ENCODE measurements at regions not wholly inside any gene's neighbourhood (a gene's known extent, or its start where the extent isn't known, plus 50 kb on each side); places are given as distances from the start of the nearest gene placed in this dataset.
A peak's percentile ranks its signal among the peaks of the same experiment; 100 is the strongest.
"Not testable (repeated sequence)": the region's sequence is repeated elsewhere in the genome, so short reads cannot be mapped to it uniquely, and the experiment has no call there.

- in situ Hi-C loops (cut with HindIII; ENCODE audit: low pct_unique_long_range_greater_than_20kb, low sequenced_read_pairs), result no loop called here
These were observed 153.2 kb upstream of the DDHD1 start for GRCh38 chr14:53306267-53306721.

GRCh38 chr14:53304726-53305381 lies 151.7 kb upstream of the DDHD1 start:
- DNase-seq (ENCODE audit: low read depth, low spot score), result no peak

More at GRCh38 chr14:53306267-53306721, 153.2 kb upstream of the DDHD1 start:
- DNase-seq (ENCODE audit: low read depth, low spot score), result peak; percentile 68

GRCh38 chr14:53295985-53296582 lies 143.0 kb upstream of the DDHD1 start:
- peak; percentile 53 for DNase-seq (ENCODE audit: low read depth, low spot score)
- in situ Hi-C loops (cut with HindIII; ENCODE audit: low pct_unique_long_range_greater_than_20kb, low sequenced_read_pairs), result no loop called here

More at GRCh38 chr14:53304726-53305381, 151.7 kb upstream of the DDHD1 start:
- in situ Hi-C loops (cut with HindIII; ENCODE audit: low pct_unique_long_range_greater_than_20kb, low sequenced_read_pairs), result no loop called here

DNA sequence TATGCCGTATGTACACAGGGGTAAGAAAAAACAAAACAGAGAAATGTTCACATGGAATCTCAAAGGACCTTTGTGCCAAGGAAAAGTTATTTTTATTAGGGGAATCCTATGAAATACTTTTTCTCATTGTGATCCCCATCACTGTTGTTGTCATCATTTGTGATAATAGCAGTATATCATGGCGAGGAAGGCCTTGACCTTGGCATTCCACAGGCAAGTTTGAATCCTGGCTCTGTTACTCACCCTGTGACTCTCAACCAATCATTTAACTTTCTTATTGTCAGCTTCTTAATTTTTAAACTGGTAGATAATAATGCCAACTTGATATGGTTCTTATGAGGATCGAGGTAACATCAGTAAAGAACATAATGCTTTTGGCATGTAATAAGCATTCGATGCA lies 142.2 kb upstream of the DDHD1 start:
- in situ Hi-C loops (cut with HindIII; ENCODE audit: low pct_unique_long_range_greater_than_20kb, low sequenced_read_pairs), result no loop called here

DNA sequence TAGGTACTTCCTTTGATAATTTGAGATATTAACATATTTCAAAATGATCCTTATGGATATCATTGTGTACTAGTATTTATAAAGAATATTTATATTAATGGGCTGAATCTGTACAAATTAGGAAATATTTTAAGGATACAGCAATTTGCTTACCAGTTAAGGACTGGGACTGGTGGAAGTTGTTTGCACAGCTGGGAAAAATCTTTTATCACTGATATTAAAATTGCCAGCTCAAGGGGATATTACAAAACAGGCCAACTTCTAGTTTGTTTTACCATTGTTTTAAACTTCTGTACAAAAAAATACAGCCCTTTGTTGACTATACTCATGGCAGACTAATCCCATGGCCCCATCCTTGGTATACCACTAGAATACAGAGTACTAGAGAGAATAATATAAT lies 133.2 kb upstream of the DDHD1 start:
- no peak for DNase-seq (ENCODE audit: low read depth, low spot score)
- in situ Hi-C loops (cut with HindIII; ENCODE audit: low pct_unique_long_range_greater_than_20kb, low sequenced_read_pairs), result no loop called here

More for the DNA sequence above, 142.2 kb upstream of the DDHD1 start:
- DNase-seq (ENCODE audit: low read depth, low spot score), result no peak

DNA sequence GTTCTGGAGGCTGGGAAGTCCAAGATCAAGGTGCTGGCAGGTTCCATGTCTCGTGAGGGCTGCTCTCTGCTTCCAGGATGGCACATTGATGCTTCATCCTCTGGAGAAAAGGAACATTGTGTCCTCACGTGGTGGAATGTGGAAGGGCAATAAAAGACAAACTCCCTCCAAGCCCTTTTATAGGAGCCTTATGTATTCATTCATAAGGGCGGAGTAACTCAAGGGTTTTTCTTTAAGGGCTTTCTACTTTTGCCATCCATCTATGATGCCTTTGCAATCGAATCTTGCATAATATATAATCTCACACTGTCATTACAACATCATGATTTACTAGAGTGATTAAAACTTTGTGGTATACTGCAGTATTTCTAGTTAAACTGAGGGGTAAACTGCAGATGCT lies 132.7 kb upstream of the DDHD1 start:
- in situ Hi-C loops (cut with HindIII; ENCODE audit: low pct_unique_long_range_greater_than_20kb, low sequenced_read_pairs), result no loop called here
- DNase-seq (ENCODE audit: low read depth, low spot score), result peak; percentile 60

GRCh38 chr14:53285064-53285463 lies 131.9 kb upstream of the DDHD1 start:
- in situ Hi-C loops (cut with HindIII; ENCODE audit: low pct_unique_long_range_greater_than_20kb, low sequenced_read_pairs), result no loop called here
- no peak for DNase-seq (ENCODE audit: low read depth, low spot score)

DNA sequence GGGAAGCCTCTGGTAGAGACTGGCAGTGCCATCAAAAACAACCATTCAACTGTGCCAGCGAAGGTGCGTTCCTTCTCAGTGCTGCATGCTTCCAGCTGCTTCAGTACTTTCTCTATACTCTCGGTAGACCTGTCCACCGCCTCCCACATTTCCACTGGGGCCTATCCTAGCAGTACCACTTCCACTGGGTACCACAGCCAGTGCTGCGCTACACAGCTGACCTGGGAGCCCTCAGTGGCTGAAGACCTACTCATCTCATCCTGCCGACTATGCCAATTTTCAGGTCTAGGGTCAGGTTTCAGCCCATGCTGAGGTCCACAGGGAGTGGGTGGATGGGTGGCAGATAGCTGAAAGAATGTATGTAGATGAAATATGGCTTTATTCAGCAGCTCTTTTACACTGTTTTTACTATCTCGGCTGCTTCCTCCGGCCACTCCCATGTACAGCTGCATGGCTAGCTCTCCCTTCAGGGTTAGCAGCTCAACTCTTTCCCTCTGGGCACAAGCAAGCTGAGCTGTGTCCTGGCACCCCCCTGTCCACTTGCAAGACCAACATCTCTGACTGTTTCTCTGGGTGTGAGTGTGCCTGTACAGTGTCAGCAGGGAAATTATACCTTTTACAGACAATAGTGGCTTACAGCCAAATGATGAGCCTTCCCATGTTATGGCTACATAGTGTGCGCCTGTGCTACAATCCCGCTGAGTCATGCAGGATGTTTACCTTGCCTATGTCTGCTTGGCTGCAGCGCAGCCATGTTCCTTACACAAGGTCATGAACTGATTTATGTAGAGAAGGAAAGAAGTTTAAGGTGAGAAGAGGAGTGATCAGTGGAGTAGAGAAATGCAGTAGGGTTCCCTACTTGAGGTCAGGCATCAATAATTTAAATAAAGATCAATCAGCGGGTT lies 125.7 kb upstream of the DDHD1 start:
- in situ Hi-C loops (cut with HindIII; ENCODE audit: low pct_unique_long_range_greater_than_20kb, low sequenced_read_pairs), result no loop called here
- no peak for DNase-seq (ENCODE audit: low read depth, low spot score)

GRCh38 chr14:53273671-53274072 lies 120.5 kb upstream of the DDHD1 start:
- peak; percentile 30 for DNase-seq (ENCODE audit: low read depth, low spot score)

GRCh38 chr14:53265025-53265424 lies 111.9 kb upstream of the DDHD1 start:
- peak; percentile 12 for DNase-seq (ENCODE audit: low read depth, low spot score)
- in situ Hi-C loops (cut with HindIII; ENCODE audit: low pct_unique_long_range_greater_than_20kb, low sequenced_read_pairs), result no loop called here

More at GRCh38 chr14:53273671-53274072, 120.5 kb upstream of the DDHD1 start:
- in situ Hi-C loops (cut with HindIII; ENCODE audit: low pct_unique_long_range_greater_than_20kb, low sequenced_read_pairs), result no loop called here

DNA sequence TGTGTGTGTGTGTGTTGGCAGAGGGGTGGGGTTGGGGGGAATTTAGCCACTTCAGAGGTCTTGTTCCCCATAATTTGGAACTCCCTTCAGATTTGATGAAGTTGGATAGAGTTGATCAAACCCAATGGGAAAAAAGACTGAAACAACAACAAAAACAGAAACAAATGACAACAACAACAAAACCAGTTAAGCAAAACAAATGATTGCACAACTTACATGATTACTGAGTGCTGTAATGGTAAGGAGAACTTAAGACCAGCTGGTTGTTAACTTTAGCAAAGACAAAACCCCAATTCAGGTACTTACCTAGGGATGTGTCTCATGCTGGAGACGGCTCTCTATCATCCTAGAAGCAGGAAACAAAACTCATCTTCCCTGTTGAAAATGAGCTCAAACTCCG lies 107.8 kb upstream of the DDHD1 start:
- DNase-seq (ENCODE audit: low read depth, low spot score), result no peak
- in situ Hi-C loops (cut with HindIII; ENCODE audit: low pct_unique_long_range_greater_than_20kb, low sequenced_read_pairs), result no loop called here

GRCh38 chr14:53260286-53260685 lies 107.2 kb upstream of the DDHD1 start:
- in situ Hi-C loops (cut with HindIII; ENCODE audit: low pct_unique_long_range_greater_than_20kb, low sequenced_read_pairs), result no loop called here
- DNase-seq (ENCODE audit: low read depth, low spot score), result peak; percentile 21

DNA sequence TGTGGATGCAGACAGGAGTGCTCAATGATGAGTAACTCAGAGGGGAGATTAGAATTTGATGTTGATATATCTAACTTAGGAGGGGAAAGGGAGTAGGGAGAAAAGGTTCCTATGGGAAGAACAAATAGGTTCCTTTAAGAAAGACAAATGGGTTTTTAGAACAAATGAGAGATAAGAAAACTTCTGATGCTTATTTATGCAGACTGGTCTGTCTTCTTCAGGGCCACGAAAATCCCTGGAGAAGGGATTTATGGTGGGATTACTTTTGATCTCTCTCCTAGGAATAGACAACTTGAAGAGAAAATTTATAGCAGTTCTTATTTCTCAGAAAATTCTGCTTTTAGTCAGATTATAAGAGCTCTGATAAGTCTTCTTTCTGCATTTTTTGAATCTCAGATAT lies 99.0 kb upstream of the DDHD1 start:
- no peak for DNase-seq (ENCODE audit: low read depth, low spot score)
- in situ Hi-C loops (cut with HindIII; ENCODE audit: low pct_unique_long_range_greater_than_20kb, low sequenced_read_pairs), result no loop called here

DNA sequence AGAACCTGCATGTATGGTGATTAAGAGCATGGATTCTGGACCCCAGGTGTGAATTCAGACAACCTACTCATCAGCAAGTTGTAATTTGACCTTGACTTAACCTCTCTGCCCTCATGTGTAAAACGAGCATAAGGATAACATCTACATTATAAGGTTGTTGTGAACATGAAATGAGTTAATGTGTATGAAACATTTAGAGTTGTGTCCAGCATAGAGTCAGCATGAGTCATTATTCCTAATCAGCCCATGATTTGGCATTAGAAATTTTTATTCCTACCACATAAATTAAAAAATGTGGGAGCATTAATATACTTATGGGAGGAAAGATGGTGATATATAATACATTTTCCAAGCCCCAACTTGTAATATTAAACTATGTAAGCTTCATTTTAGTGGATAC lies 95.9 kb upstream of the DDHD1 start:
- DNase-seq (ENCODE audit: low read depth, low spot score), result no peak
- in situ Hi-C loops (cut with HindIII; ENCODE audit: low pct_unique_long_range_greater_than_20kb, low sequenced_read_pairs), result no loop called here

GRCh38 chr14:53247596-53248370 lies 94.7 kb upstream of the DDHD1 start:
- in situ Hi-C loops (cut with HindIII; ENCODE audit: low pct_unique_long_range_greater_than_20kb, low sequenced_read_pairs), result no loop called here

DNA sequence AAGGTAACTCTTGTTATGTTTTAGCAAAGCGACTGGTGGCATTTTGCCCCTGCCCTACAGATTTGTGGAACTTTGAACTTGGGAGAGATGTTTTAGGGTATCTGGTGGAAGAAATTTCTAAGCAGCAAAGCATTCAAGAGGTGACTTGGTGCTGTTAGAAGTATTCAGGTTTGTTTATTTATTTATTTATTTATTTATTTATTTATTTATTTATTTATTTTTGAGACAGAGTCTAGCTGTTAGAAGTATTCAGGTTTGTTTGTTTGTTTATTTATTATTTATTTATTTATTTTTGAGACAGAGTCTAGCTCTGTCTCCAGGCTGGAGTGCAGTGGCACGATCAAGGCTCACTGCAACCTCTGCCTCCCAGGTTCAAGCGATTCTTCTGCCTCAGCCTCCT lies 89.8 kb upstream of the DDHD1 start:
- DNase-seq (ENCODE audit: low read depth, low spot score); in situ Hi-C loops (cut with HindIII; ENCODE audit: low pct_unique_long_range_greater_than_20kb, low sequenced_read_pairs): not testable (repeated sequence)

More at GRCh38 chr14:53247596-53248370, 94.7 kb upstream of the DDHD1 start:
- no peak for DNase-seq (ENCODE audit: low read depth, low spot score)

GRCh38 chr14:53237488-53237887 lies 84.4 kb upstream of the DDHD1 start:
- no peak for DNase-seq (ENCODE audit: low read depth, low spot score)
- in situ Hi-C loops (cut with HindIII; ENCODE audit: low pct_unique_long_range_greater_than_20kb, low sequenced_read_pairs), result no loop called here

DNA sequence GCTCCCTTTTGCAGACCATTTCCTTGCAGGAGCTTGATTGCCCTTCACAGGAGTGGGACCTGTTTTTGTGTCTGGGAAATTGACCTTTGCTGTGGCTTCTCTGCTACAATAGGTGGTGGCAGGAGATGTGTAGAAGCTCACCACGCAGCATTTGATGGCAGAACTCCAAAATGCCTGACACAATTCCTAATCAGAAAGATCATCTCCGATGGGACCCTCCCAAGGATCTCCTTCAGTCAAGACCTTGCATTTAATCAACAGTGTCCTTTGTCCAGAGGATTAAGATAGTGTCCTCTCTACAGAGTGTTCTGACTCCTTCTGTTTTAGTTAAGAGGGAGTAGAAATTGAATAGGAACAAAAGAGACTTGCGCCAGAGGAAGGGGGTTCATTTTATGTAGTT lies 83.6 kb upstream of the DDHD1 start:
- no peak for DNase-seq (ENCODE audit: low read depth, low spot score)
- in situ Hi-C loops (cut with HindIII; ENCODE audit: low pct_unique_long_range_greater_than_20kb, low sequenced_read_pairs), result no loop called here
